ENCODE measurements at regions not wholly inside any gene's neighbourhood (a gene's known extent, or its start where the extent isn't known, plus 50 kb on each side); places are given as distances from the start of the nearest gene placed in this dataset.

GRCh38 chr10:106384496-106384895 lies 780.0 kb downstream of the SORCS1 start:
- TF ChIP-seq CTCF (IDR thresholded peaks at IDR 0.05; ENCODE audit: low read depth, low read length, poor library complexity, severe bottlenecking), result no peak
- TF ChIP-seq EZH2phosphoT487 (IDR thresholded peaks at IDR 0.05; ENCODE audit: borderline replicate concordance, low read length), result no peak
